Erythroblast (primary cell): ENCODE measurements at regions not wholly inside any gene's neighbourhood (a gene's known extent, or its start where the extent isn't known, plus 50 kb on each side); places are given as distances from the start of the nearest gene placed in this dataset.

Experiments
- GATA1 ChIP-seq: IDR thresholded peaks from 2 replicates; pipeline ENCODE4 v1.6.1; 2011; ENCODE audit warnings: low read depth, mild to moderate bottlenecking, control low read depth, low read length, moderate library complexity
- POLR2A ChIP-seq: IDR thresholded peaks from 2 replicates; pipeline ENCODE4 v1.6.1; 2011; ENCODE audit warnings: mild to moderate bottlenecking, low read length

- TF ChIP-seq POLR2A (no peak), GATA1 (no peak)
Measured at GRCh38 chr5:61897251-61897650, 408.8 kb upstream of the KIF2A start.
